Keratinocyte (primary cell): ENCODE measurements at regions not wholly inside any gene's neighbourhood (a gene's known extent, or its start where the extent isn't known, plus 50 kb on each side); places are given as distances from the start of the nearest gene placed in this dataset.

ENCODE experiments used
- CTCF ChIP-seq, 3 experiments: IDR thresholded peaks in 1 of 3; conservative IDR thresholded peaks in 1 of 3; optimal IDR thresholded peaks in 1 of 3; 2 replicates in 2 of 3; 3 replicates in 1 of 3; pipeline versions ENCODE3 to v1.5.1; 2011; ENCODE audit warnings: low read length in 3 of 3, mild to moderate bottlenecking in 3 of 3, moderate library complexity in 2 of 3, control low read depth in 1 of 3, inconsistent platforms in 1 of 3; ENCODE audit not compliant: insufficient read depth in 2 of 3; ENCODE audit errors: extremely low read depth in 1 of 3
- EZH2 ChIP-seq: IDR thresholded peaks from one replicate; pipeline ENCODE4 v1.6.1; 2012; ENCODE audit warnings: inconsistent platforms, mild to moderate bottlenecking, low read length, moderate library complexity

- TF ChIP-seq CTCF (optimal IDR thresholded peaks at IDR 0.05 in 1 of 3, IDR thresholded peaks at IDR 0.05 in 1 of 3, conservative IDR thresholded peaks at IDR 0.05 in 1 of 3; ENCODE audit: extremely low read depth in 1 of 3, insufficient read depth in 2 of 3, low read length in 3 of 3) = no peak
- TF ChIP-seq EZH2 = no peak
Observed at GRCh38 chr14:36009643-36010042, 166.9 kb downstream of the PTCSC3 start.
